ENCODE measurements at regions not wholly inside any gene's neighbourhood (a gene's known extent, or its start where the extent isn't known, plus 50 kb on each side); places are given as distances from the start of the nearest gene placed in this dataset.
A peak's percentile ranks its signal among the peaks of the same experiment; 100 is the strongest.

GRCh38 chr10:105700218-105700617 is 1059.1 kb downstream of the SORCS3 start:
- DNase-seq = no peak
- H3K4me3 ChIP-seq = no peak overlapping the region
- no peaks in the 10 kb centered on the region for H3K9me3 ChIP-seq
- H3K36me3 ChIP-seq = no peaks in the 10 kb centered on the region
- WGBS, 5 donors = 85 to 93% (median 90%) methylated on average over 2 of the region's 2 CpGs
- H3K27ac ChIP-seq = no peak overlapping the region
- intact Hi-C loops (cut with DNase I; ENCODE audit: low total_unique reads) = no loop called here
- TF ChIP-seq CTCF (IDR thresholded peaks at IDR 0.05) (no peak), EP300 (IDR thresholded peaks at IDR 0.05) (no peak), POLR2AphosphoS5 (IDR thresholded peaks at IDR 0.05) (no peak)
- peaks cover 0 to 22% (median 7%) of the 10 kb centered on the region in 4 donors for H3K4me1 ChIP-seq
- no peaks in the 10 kb centered on the region for H3K27me3 ChIP-seq

GRCh38 chr10:105699504-105699903 is 1058.4 kb downstream of the SORCS3 start:
- Histone ChIP-seq H3K4me1 (peaks cover 0 to 22% (median 8%) of the 10 kb centered on the region in 4 donors), H3K36me3 (no peaks in the 10 kb centered on the region), H3K27ac (no peak overlapping the region), H3K27me3 (no peaks in the 10 kb centered on the region), H3K4me3 (no peak overlapping the region), H3K9me3 (no peaks in the 10 kb centered on the region)
- DNase-seq = no peak
- 76 to 88% (median 83%) methylated on average over 5 of the region's 5 CpGs for WGBS, 5 donors
- intact Hi-C loops (cut with DNase I; ENCODE audit: low total_unique reads) = no loop called here
- TF ChIP-seq POLR2A (IDR thresholded peaks at IDR 0.05) (no peak), POLR2AphosphoS5 (IDR thresholded peaks at IDR 0.05) (no peak), EP300 (IDR thresholded peaks at IDR 0.05) (no peak), CTCF (IDR thresholded peaks at IDR 0.05) (no peak)

GRCh38 chr10:105698592-105698991 is 1057.5 kb downstream of the SORCS3 start:
- Histone ChIP-seq H3K9me3 (no peaks in the 10 kb centered on the region), H3K27me3 (no peaks in the 10 kb centered on the region), H3K4me1 (peaks cover 0 to 22% (median 8%) of the 10 kb centered on the region in 4 donors), H3K27ac (no peak overlapping the region), H3K36me3 (no peaks in the 10 kb centered on the region), H3K4me3 (no peak overlapping the region)
- intact Hi-C loops (cut with DNase I; ENCODE audit: low total_unique reads) = no loop called here
- 62 to 84% (median 73%) methylated on average over 2 of the region's 2 CpGs for WGBS, 5 donors
- DNase-seq = no peak
- no peak for TF ChIP-seq POLR2AphosphoS5 (IDR thresholded peaks at IDR 0.05)
- no peak for TF ChIP-seq POLR2A (IDR thresholded peaks at IDR 0.05)
- TF ChIP-seq EP300 (IDR thresholded peaks at IDR 0.05) = no peak
- no peak for TF ChIP-seq CTCF (IDR thresholded peaks at IDR 0.05)

GRCh38 chr10:105697290-105697780 is 1056.2 kb downstream of the SORCS3 start:
- Histone ChIP-seq H3K4me3 (no peak overlapping the region), H3K27ac (no peak overlapping the region), H3K36me3 (no peaks in the 10 kb centered on the region), H3K9me3 (no peaks in the 10 kb centered on the region), H3K27me3 (no peaks in the 10 kb centered on the region), H3K4me1 (peaks cover 0 to 22% (median 8%) of the 10 kb centered on the region in 4 donors)
- TF ChIP-seq EP300 (IDR thresholded peaks at IDR 0.05) (no peak), POLR2AphosphoS5 (IDR thresholded peaks at IDR 0.05) (no peak)
- intact Hi-C loops (cut with DNase I; ENCODE audit: low total_unique reads) = no loop called here
- 54 to 69% (median 65%) methylated on average over 3 of the region's 3 CpGs for WGBS, 5 donors
- no peak for DNase-seq

GRCh38 chr10:105691811-105692210 is 1050.7 kb downstream of the SORCS3 start:
- H3K4me1 ChIP-seq = peaks cover 0 to 15% (median 5%) of the 10 kb centered on the region in 4 donors
- TF ChIP-seq POLR2AphosphoS5 (IDR thresholded peaks at IDR 0.05) (no peak), EP300 (IDR thresholded peaks at IDR 0.05) (no peak), POLR2A (IDR thresholded peaks at IDR 0.05) (no peak), CTCF (IDR thresholded peaks at IDR 0.05) (no peak)
- H3K27ac ChIP-seq = no peak overlapping the region
- WGBS, 5 donors = 54 to 71% (median 71%) methylated on average over 1 of the region's 1 CpG
- no peaks in the 10 kb centered on the region for H3K36me3 ChIP-seq
- intact Hi-C loops (cut with DNase I; ENCODE audit: low total_unique reads) = no loop called here
- no peaks in the 10 kb centered on the region for H3K27me3 ChIP-seq
- H3K4me3 ChIP-seq = no peak overlapping the region
- DNase-seq = peak in 1 of 2 donors; percentile 29
- H3K9me3 ChIP-seq = no peaks in the 10 kb centered on the region
